ENCODE measurements at regions not wholly inside any gene's neighbourhood (a gene's known extent, or its start where the extent isn't known, plus 50 kb on each side); places are given as distances from the start of the nearest gene placed in this dataset.
"Not testable (repeated sequence)": the region's sequence is repeated elsewhere in the genome, so short reads cannot be mapped to it uniquely, and the experiment has no call there.

- FAIRE-seq = no peak
These were observed 352.9 kb downstream of the LTN1 start for GRCh38 chr21:28639737-28640136.

- FAIRE-seq = no peak
These were observed 355.7 kb downstream of the LTN1 start for GRCh38 chr21:28636752-28637691.

GRCh38 chr21:28635541-28635940, 357.1 kb downstream of the LTN1 start:
- FAIRE-seq = no peak

- no peak for FAIRE-seq
These were observed 358.7 kb downstream of the LTN1 start for GRCh38 chr21:28633839-28634555.

- no peak for FAIRE-seq
These were observed 359.8 kb downstream of the LTN1 start for GRCh38 chr21:28632755-28633408.

- no peak for FAIRE-seq
These were observed 365.0 kb downstream of the LTN1 start for GRCh38 chr21:28627691-28628090.

GRCh38 chr21:28627261-28627660, 365.4 kb downstream of the LTN1 start:
- no peak for FAIRE-seq

GRCh38 chr21:28624626-28625025, 368.1 kb downstream of the LTN1 start:
- no peak for FAIRE-seq

- FAIRE-seq = no peak
These were observed 375.4 kb downstream of the LTN1 start for GRCh38 chr21:28617300-28617699.

- no peak for FAIRE-seq
These were observed 377.4 kb downstream of the LTN1 start for GRCh38 chr21:28615276-28615675.

- no peak for FAIRE-seq
These were observed 377.9 kb downstream of the LTN1 start for GRCh38 chr21:28614791-28615190.

- FAIRE-seq = no peak
These were observed 384.0 kb downstream of the LTN1 start for GRCh38 chr21:28608646-28609045.

- FAIRE-seq = no peak
These were observed 385.1 kb downstream of the LTN1 start for GRCh38 chr21:28607545-28607944.

- no peak for FAIRE-seq
These were observed 387.6 kb downstream of the LTN1 start for GRCh38 chr21:28604946-28605537.

GRCh38 chr21:28602546-28602945, 390.1 kb downstream of the LTN1 start:
- FAIRE-seq = no peak

GRCh38 chr21:28598214-28598613, 394.5 kb downstream of the LTN1 start:
- no peak for FAIRE-seq

GRCh38 chr21:28592205-28592865, 400.3 kb downstream of the LTN1 start:
- no peak for FAIRE-seq

GRCh38 chr21:28590676-28591075, 402.0 kb downstream of the LTN1 start:
- no peak for FAIRE-seq

- no peak for FAIRE-seq
These were observed 402.7 kb downstream of the LTN1 start for GRCh38 chr21:28590026-28590425.

GRCh38 chr21:28588997-28589396, 403.7 kb downstream of the LTN1 start:
- FAIRE-seq = no peak

GRCh38 chr21:28587748-28588147, 404.9 kb downstream of the LTN1 start:
- no peak for FAIRE-seq

GRCh38 chr21:28581976-28582375, 410.7 kb downstream of the LTN1 start:
- FAIRE-seq = no peak

GRCh38 chr21:28581311-28581731, 411.4 kb downstream of the LTN1 start:
- not testable (repeated sequence) for FAIRE-seq

Measured in islet of Langerhans (tissue), 1 donor.